ENCODE measurements at regions not wholly inside any gene's neighbourhood (a gene's known extent, or its start where the extent isn't known, plus 50 kb on each side); places are given as distances from the start of the nearest gene placed in this dataset.

DNA sequence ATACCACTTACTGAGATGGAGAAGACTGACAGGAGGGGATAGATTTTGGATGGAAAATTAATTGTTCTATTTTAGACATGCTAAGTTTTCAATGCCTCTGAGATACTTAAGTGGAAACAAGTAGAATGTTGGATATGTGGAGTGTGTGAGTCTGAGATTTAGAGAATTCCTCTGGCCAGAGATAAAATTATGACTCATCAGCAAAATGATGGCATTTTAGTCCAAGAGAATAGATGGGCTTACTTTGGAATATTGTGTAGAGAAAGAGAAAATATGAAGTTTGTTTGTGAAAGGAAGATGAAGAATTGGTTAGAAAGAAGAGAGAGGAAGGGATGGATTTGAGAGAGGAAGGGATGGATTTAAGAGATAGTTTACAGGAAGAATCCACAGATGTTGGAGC lies 108.6 kb upstream of the PPP1R2C start:
- Histone ChIP-seq H3K9me1 (ENCODE audit: control insufficient read depth, extremely low read depth, insufficient read depth, low read length) (no peaks in the 10 kb centered on the region), H3K27ac (ENCODE audit: control insufficient read depth, insufficient read depth, low read length) (no peak overlapping the region), H3K9me3 (ENCODE audit: control insufficient read depth, low read depth, low read length) (no peaks in the 10 kb centered on the region), H3K79me2 (ENCODE audit: control insufficient read depth, insufficient read depth, low read length) (no peaks in the 10 kb centered on the region), H3K4me2 (ENCODE audit: control insufficient read depth, extremely low read depth, insufficient read depth, low read depth, low read length) (no peak overlapping the region), H3K36me3 (ENCODE audit: control insufficient read depth in 2 of 2, extremely low read depth in 1 of 2, insufficient read depth in 2 of 2, low read length in 2 of 2) (no peaks in the 10 kb centered on the region), H3K9ac (ENCODE audit: control insufficient read depth, extremely low read depth, insufficient read depth, low read length) (no peak overlapping the region), H3K4me3 (ENCODE audit: control insufficient read depth in 2 of 3, extremely low read depth in 1 of 3, insufficient read depth in 2 of 3, low read depth in 1 of 3, low read length in 3 of 3) (no peak overlapping the region), H2AFZ (ENCODE audit: control insufficient read depth, low read length) (no peak overlapping the region), H3K27me3 (ENCODE audit: control insufficient read depth, extremely low read depth, insufficient read depth, low read length) (no peaks in the 10 kb centered on the region), H3K4me1 (ENCODE audit: control insufficient read depth, extremely low read depth, insufficient read depth, low read length) (no peaks in the 10 kb centered on the region), H4K20me1 (ENCODE audit: control insufficient read depth, extremely low read depth, insufficient read depth, low read length) (no peaks in the 10 kb centered on the region)
- TF ChIP-seq EZH2 (IDR thresholded peaks at IDR 0.05; ENCODE audit: low read length) = no peak
- TF ChIP-seq, protein P1, sequence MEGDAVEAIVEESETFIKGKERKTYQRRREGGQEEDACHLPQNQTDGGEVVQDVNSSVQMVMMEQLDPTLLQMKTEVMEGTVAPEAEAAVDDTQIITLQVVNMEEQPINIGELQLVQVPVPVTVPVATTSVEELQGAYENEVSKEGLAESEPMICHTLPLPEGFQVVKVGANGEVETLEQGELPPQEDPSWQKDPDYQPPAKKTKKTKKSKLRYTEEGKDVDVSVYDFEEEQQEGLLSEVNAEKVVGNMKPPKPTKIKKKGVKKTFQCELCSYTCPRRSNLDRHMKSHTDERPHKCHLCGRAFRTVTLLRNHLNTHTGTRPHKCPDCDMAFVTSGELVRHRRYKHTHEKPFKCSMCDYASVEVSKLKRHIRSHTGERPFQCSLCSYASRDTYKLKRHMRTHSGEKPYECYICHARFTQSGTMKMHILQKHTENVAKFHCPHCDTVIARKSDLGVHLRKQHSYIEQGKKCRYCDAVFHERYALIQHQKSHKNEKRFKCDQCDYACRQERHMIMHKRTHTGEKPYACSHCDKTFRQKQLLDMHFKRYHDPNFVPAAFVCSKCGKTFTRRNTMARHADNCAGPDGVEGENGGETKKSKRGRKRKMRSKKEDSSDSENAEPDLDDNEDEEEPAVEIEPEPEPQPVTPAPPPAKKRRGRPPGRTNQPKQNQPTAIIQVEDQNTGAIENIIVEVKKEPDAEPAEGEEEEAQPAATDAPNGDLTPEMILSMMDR (optimal IDR thresholded peaks at IDR 0.05 in 1 of 3, IDR thresholded peaks at IDR 0.05 in 1 of 3, conservative IDR thresholded peaks at IDR 0.05 in 1 of 3; ENCODE audit: extremely low read depth in 1 of 3, insufficient read depth in 2 of 3, low read length in 3 of 3) = no peak
- no peak for DNase-seq (ENCODE audit: low read depth, low spot score)
- no peak for FAIRE-seq
- dilution Hi-C loops (cut with MboI; ENCODE audit: extremely low pct_ligation_motif_present, low sequenced_read_pairs) = no loop called here

DNA sequence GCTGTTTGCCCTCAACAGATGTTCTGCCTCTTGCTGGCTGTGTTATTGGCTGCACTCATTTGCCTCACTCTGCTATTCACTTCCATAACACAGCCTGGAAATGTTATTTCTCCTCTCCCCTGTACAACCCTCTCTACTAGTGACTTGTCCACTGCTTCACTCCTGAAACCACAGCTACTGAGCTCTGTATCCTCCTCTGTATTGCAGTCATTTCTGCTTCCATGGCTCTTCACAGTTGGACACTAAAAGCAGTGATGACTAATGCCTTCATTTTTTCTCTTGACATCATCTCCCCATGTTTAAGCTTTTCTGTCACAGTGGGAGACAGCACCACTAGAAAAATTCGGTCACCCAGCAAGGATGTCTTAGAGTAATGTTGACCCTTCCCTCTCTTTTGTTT lies 123.0 kb upstream of the PPP1R2C start:
- Histone ChIP-seq H3K9me1 (ENCODE audit: control insufficient read depth, extremely low read depth, insufficient read depth, low read length) (no peaks in the 10 kb centered on the region), H3K27me3 (ENCODE audit: control insufficient read depth, extremely low read depth, insufficient read depth, low read length) (no peaks in the 10 kb centered on the region), H4K20me1 (ENCODE audit: control insufficient read depth, extremely low read depth, insufficient read depth, low read length) (no peaks in the 10 kb centered on the region), H3K9me3 (ENCODE audit: control insufficient read depth, low read depth, low read length) (no peaks in the 10 kb centered on the region), H3K4me3 (ENCODE audit: control insufficient read depth in 2 of 3, extremely low read depth in 1 of 3, insufficient read depth in 2 of 3, low read depth in 1 of 3, low read length in 3 of 3) (no peak overlapping the region), H3K4me1 (ENCODE audit: control insufficient read depth, extremely low read depth, insufficient read depth, low read length) (no peaks in the 10 kb centered on the region), H3K9ac (ENCODE audit: control insufficient read depth, extremely low read depth, insufficient read depth, low read length) (no peak overlapping the region), H3K79me2 (ENCODE audit: control insufficient read depth, insufficient read depth, low read length) (no peaks in the 10 kb centered on the region), H3K27ac (ENCODE audit: control insufficient read depth, insufficient read depth, low read length) (no peak overlapping the region), H3K4me2 (ENCODE audit: control insufficient read depth, extremely low read depth, insufficient read depth, low read depth, low read length) (no peak overlapping the region), H2AFZ (ENCODE audit: control insufficient read depth, low read length) (no peak overlapping the region), H3K36me3 (ENCODE audit: control insufficient read depth in 2 of 2, extremely low read depth in 1 of 2, insufficient read depth in 2 of 2, low read length in 2 of 2) (no peaks in the 10 kb centered on the region)
- dilution Hi-C loops (cut with MboI; ENCODE audit: extremely low pct_ligation_motif_present, low sequenced_read_pairs) = no loop called here
- no peak for TF ChIP-seq EZH2 (IDR thresholded peaks at IDR 0.05; ENCODE audit: low read length)
- TF ChIP-seq, protein P1 (optimal IDR thresholded peaks at IDR 0.05 in 1 of 3, IDR thresholded peaks at IDR 0.05 in 1 of 3, conservative IDR thresholded peaks at IDR 0.05 in 1 of 3; ENCODE audit: extremely low read depth in 1 of 3, insufficient read depth in 2 of 3, low read length in 3 of 3) = no peak
- DNase-seq (ENCODE audit: low read depth, low spot score) (no peak), FAIRE-seq (no peak)
